Endothelial cell of umbilical vein (primary cell): ENCODE measurements at regions not wholly inside any gene's neighbourhood (a gene's known extent, or its start where the extent isn't known, plus 50 kb on each side); places are given as distances from the start of the nearest gene placed in this dataset.

Experiments used
- BruUV-seq: library from RNA; stranded (reverse); fragments of 400-500 nt; replicated peaks from 2 replicates; lab custom pipeline; 2021; lab: Mats Ljungman, UMichigan
- CTCF ChIA-PET: fragments of 300-600, 350-600 bp; sonication (Branson Sonifier 250); formaldehyde crosslinking; loops from one replicate; lab custom pipeline; 2021; ENCODE audit warnings: antibody characterized with exemption, inconsistent platforms; lab: Charles Lee
- POLR2A ChIA-PET: fragments of 300-600, 350-600 bp; sonication (Branson Sonifier 250); formaldehyde crosslinking; loops from one replicate; lab custom pipeline; 2021; ENCODE audit warnings: antibody characterized with exemption, inconsistent platforms; lab: Charles Lee
- DNase-seq: peaks from one replicate; pipeline ENCODE4 v3.0.0-alpha.2; 2011; ENCODE audit warnings: low read depth, low spot score
- FAIRE-seq: peaks from 2 replicates; lab custom pipeline; 2011; peaks lifted over from hg19 to GRCh38; lab: Jason Lieb, UNC
- H2AFZ ChIP-seq: 2 replicates; pipeline ENCODE4 v1.6.0; 2012; ENCODE audit warnings: low read depth, low read length, control low read depth, inconsistent platforms
- H3K27ac ChIP-seq: 2 replicates; pipeline ENCODE4 v1.5.1; 2011; ENCODE audit warnings: low read depth, mild to moderate bottlenecking, control low read depth, low read length, moderate library complexity; ENCODE audit not compliant: insufficient read depth
- H3K27me3 ChIP-seq, 2 experiments: 2 replicates each; pipeline versions ENCODE4 v1.6.0 to v1.6.1; 2011; ENCODE audit warnings: low read length in 2 of 2, mixed read lengths in 1 of 2; ENCODE audit not compliant: control insufficient read depth in 2 of 2, insufficient read depth in 2 of 2
- H3K36me3 ChIP-seq, 2 experiments: 2 replicates in 1 of 2; 3 replicates in 1 of 2; pipeline ENCODE4 v1.5.1; 2011; ENCODE audit warnings: low read length in 2 of 2, mild to moderate bottlenecking in 1 of 2, moderate library complexity in 1 of 2; ENCODE audit not compliant: control insufficient read depth in 2 of 2, insufficient read depth in 2 of 2; ENCODE audit errors: extremely low read depth in 1 of 2
- H3K4me1 ChIP-seq: 3 replicates; pipeline ENCODE4 v1.5.1; 2011; ENCODE audit warnings: mild to moderate bottlenecking, low read length; ENCODE audit not compliant: control insufficient read depth, insufficient read depth; ENCODE audit errors: extremely low read depth
- H3K4me2 ChIP-seq: 2 replicates; pipeline ENCODE4 v1.6.1; 2011; ENCODE audit warnings: low read length, control low read depth, mixed read lengths; ENCODE audit not compliant: insufficient read depth
- H3K4me3 ChIP-seq, 3 experiments: fragments of 200-600 bp in 1 of 3; sonication (generic), shearing (Covaris generic) in 1 of 3; replicated peaks in 1 of 3; 2 replicates each; pipeline ENCODE4 v1.5.1; 2011 to 2016; ENCODE audit warnings: control low read depth in 3 of 3, low read length in 3 of 3, mild to moderate bottlenecking in 2 of 3, inconsistent platforms in 1 of 3, low read depth in 1 of 3, moderate library complexity in 1 of 3; ENCODE audit not compliant: insufficient read depth in 1 of 3
- H3K79me2 ChIP-seq: 2 replicates; pipeline ENCODE4 v1.6.0; 2012; ENCODE audit warnings: low read length, inconsistent platforms; ENCODE audit not compliant: control insufficient read depth, insufficient read depth
- H3K9ac ChIP-seq: replicated peaks from 2 replicates; pipeline ENCODE3; 2011; ENCODE audit warnings: low read length, control low read depth; ENCODE audit not compliant: insufficient read depth; ENCODE audit errors: extremely low read depth
- H3K9me1 ChIP-seq: replicated peaks from 3 replicates; pipeline ENCODE4 v1.6.0; 2011; ENCODE audit warnings: mild to moderate bottlenecking, low read length; ENCODE audit not compliant: control insufficient read depth, insufficient read depth; ENCODE audit errors: extremely low read depth
- H3K9me3 ChIP-seq: replicated peaks from 2 replicates; pipeline ENCODE4 v1.5.1; 2012; ENCODE audit warnings: low read length, inconsistent platforms; ENCODE audit not compliant: control insufficient read depth, insufficient read depth
- H4K20me1 ChIP-seq: replicated peaks from 2 replicates; pipeline ENCODE3; 2011; ENCODE audit warnings: mild to moderate bottlenecking, low read length; ENCODE audit not compliant: control insufficient read depth, insufficient read depth; ENCODE audit errors: extremely low read depth
- CTCF ChIP-seq, 2 donors: IDR thresholded peaks; 1 replicate in 1 of 2; 2 replicates in 1 of 2; pipeline ENCODE4 v1.5.1; 2011; ENCODE audit warnings: low read length in 2 of 2, mild to moderate bottlenecking in 2 of 2, moderate library complexity in 2 of 2, control low read depth in 1 of 2, inconsistent platforms in 1 of 2, low read depth in 1 of 2; ENCODE audit not compliant: insufficient read depth in 1 of 2; ENCODE audit errors: extremely low read depth in 1 of 2
- EZH2 ChIP-seq: IDR thresholded peaks from 2 replicates; pipeline ENCODE4 v1.6.1; 2012; ENCODE audit warnings: borderline replicate concordance, low read depth, mild to moderate bottlenecking, moderate library complexity, low read length, inconsistent platforms; ENCODE audit not compliant: severe bottlenecking
- FOS ChIP-seq: IDR thresholded peaks from 2 replicates; pipeline ENCODE4 v1.6.1; 2011; ENCODE audit warnings: mild to moderate bottlenecking, low read length, moderate library complexity, borderline replicate concordance; ENCODE audit not compliant: insufficient read depth
- GATA2 ChIP-seq: IDR thresholded peaks from 2 replicates; pipeline ENCODE4 v1.7.0; 2011; ENCODE audit warnings: low read depth, mild to moderate bottlenecking, moderate library complexity, mixed read lengths, low read length; ENCODE audit not compliant: insufficient read length, insufficient read depth
- JUN ChIP-seq: IDR thresholded peaks from 2 replicates; pipeline ENCODE4 v1.6.1; 2011; ENCODE audit warnings: borderline replicate concordance, low read depth; ENCODE audit not compliant: insufficient read length, insufficient read depth
- MAX ChIP-seq: IDR thresholded peaks from 2 replicates; pipeline ENCODE4 v1.6.1; 2011; ENCODE audit not compliant: insufficient read depth, insufficient read length
- MYC ChIP-seq: IDR thresholded peaks from one replicate; pipeline ENCODE4 v1.6.1; 2011; ENCODE audit warnings: mild to moderate bottlenecking, low read depth, low read length
- POLR2A ChIP-seq: IDR thresholded peaks from 2 replicates; pipeline ENCODE4 v1.6.1; 2012; ENCODE audit warnings: low read depth, mild to moderate bottlenecking, control low read depth, low read length
- POLR2AphosphoS5 ChIP-seq: IDR thresholded peaks from 2 replicates; pipeline ENCODE4 v1.6.1; 2012; ENCODE audit warnings: low read depth, mild to moderate bottlenecking, control low read depth, low read length, moderate library complexity; ENCODE audit not compliant: insufficient read depth
- dilution Hi-C: fragments of 300-500 bp; cut with MboI; formaldehyde crosslinking; loops from one replicate; pipeline ENCODE4 v1.15.0; 2019; ENCODE audit warnings: low sequenced_read_pairs; ENCODE audit not compliant: extremely low pct_ligation_motif_present
- intact Hi-C: fragments of 100-400 bp; cut with micrococcal nuclease; formaldehyde crosslinking; loops from one replicate; pipeline ENCODE4 v1.10.0; 2022

- Histone ChIP-seq H3K9me3 (no peaks in the 10 kb centered on the region), H2AFZ (no peak overlapping the region), H3K4me2 (no peak overlapping the region), H3K9me1 (no peaks in the 10 kb centered on the region), H3K4me1 (peaks cover 21% of the 10 kb centered on the region), H3K27me3 (no peaks in the 10 kb centered on the region), H3K4me3 (no peak overlapping the region), H4K20me1 (no peaks in the 10 kb centered on the region), H3K9ac (no peak overlapping the region), H3K27ac (no peak overlapping the region), H3K79me2 (no peaks in the 10 kb centered on the region), H3K36me3 (no peaks in the 10 kb centered on the region)
- no peak for DNase-seq
- intact Hi-C loops: no loop called here
- POLR2A ChIA-PET: interaction anchor here (0.8 kb wide), 1 partner anchor 9 kb away, joined by 3 read pairs; no protein-coding TSS in a partner anchor
- CTCF ChIA-PET: interaction anchor here (1.0 to 4.7 kb wide), 4 partner anchors 11 to 223 kb away, joined by 3 to 18 read pairs (median 4); no protein-coding TSS in a partner anchor
- TF ChIP-seq CTCF (IDR thresholded peaks at IDR 0.05; ENCODE audit: extremely low read depth in 1 of 2, insufficient read depth in 1 of 2, low read depth in 1 of 2, low read length in 2 of 2): no peak
- no peak for TF ChIP-seq JUN
- TF ChIP-seq POLR2AphosphoS5: no peak
- TF ChIP-seq MAX: no peak
- no peak for TF ChIP-seq POLR2A
- no peak for TF ChIP-seq MYC
- TF ChIP-seq GATA2: no peak
- TF ChIP-seq FOS: no peak
- TF ChIP-seq EZH2: no peak
- BruUV-seq: no TSS peak
- dilution Hi-C loops: loop anchor here (25.0 kb wide), 1 partner anchor 224 kb away; the partner anchor contains the start of gene TNPO1
- no peak for FAIRE-seq
Measured at GRCh38 chr5:72588640-72589039, 81.4 kb upstream of the ZNF366 start.
